K562 (cell line): ENCODE measurements at regions not wholly inside any gene's neighbourhood (a gene's known extent, or its start where the extent isn't known, plus 50 kb on each side); places are given as distances from the start of the nearest gene placed in this dataset.

Source experiments
- ATAC-seq: fragments of 200-7000 bp; cut with Tn5 transposase; 3 replicates; pipeline ENCODE4 v1.9.1; 2020; ENCODE audit warnings: moderate library complexity
- BruUV-seq: library from RNA; stranded (reverse); fragments of 400-500 nt; replicated peaks from 2 replicates; lab custom pipeline; 2021; lab: Mats Ljungman, UMichigan
- CTCF ChIA-PET: fragments of 300-600 bp; formaldehyde crosslinking; extraction: SDS; loops from one replicate; lab custom pipeline; 2021; ENCODE audit warnings: low intra/inter-chr PET ratio; lab: Yijun Ruan, JAX
- POLR2A ChIA-PET: fragments of 300-600, 350-650 bp; sonication (Branson Sonifier 250); formaldehyde crosslinking; extraction: SDS; loops from one replicate; lab custom pipeline; 2021; ENCODE audit warnings: antibody characterized with exemption, inconsistent platforms; lab: Yijun Ruan, JAX
- DNase-seq, 4 experiments: peaks; one replicate each; pipeline versions ENCODE4 v3.0.0 to v3.0.0-alpha.2; 2011 to 2018; ENCODE audit warnings: low spot score in 3 of 4, mixed read lengths in 3 of 4; ENCODE audit errors: extremely low read depth in 1 of 4
- FAIRE-seq: peaks from 2 replicates; lab custom pipeline; 2011; peaks lifted over from hg19 to GRCh38; lab: Jason Lieb, UNC
- H2AFZ ChIP-seq: 2 replicates; pipeline ENCODE4 v1.6.0; 2011; ENCODE audit warnings: low read depth, low read length, control low read depth, inconsistent platforms
- H3K27ac ChIP-seq: fragments of 200-600 bp; 3 replicates; pipeline ENCODE4 v1.8.0; 2011; ENCODE audit warnings: low read depth, mild to moderate bottlenecking, control low read depth, inconsistent platforms, low read length, moderate library complexity, mixed read lengths; ENCODE audit errors: extremely low read depth
- H3K27me3 ChIP-seq, 2 experiments: fragments of 300-600 bp in 1 of 2; 2 replicates in 1 of 2; 3 replicates in 1 of 2; pipeline versions ENCODE4 v1.6.0 to v1.8.0; 2011; ENCODE audit warnings: inconsistent platforms in 2 of 2, low read length in 2 of 2, mild to moderate bottlenecking in 1 of 2, mixed read lengths in 1 of 2, moderate library complexity in 1 of 2; ENCODE audit not compliant: control insufficient read depth in 2 of 2, insufficient read depth in 2 of 2
- H3K36me3 ChIP-seq: fragments of 300-600 bp; 3 replicates; pipeline ENCODE4 v1.8.0; 2011; ENCODE audit warnings: mild to moderate bottlenecking, low read length, inconsistent platforms; ENCODE audit not compliant: control insufficient read depth, insufficient read depth
- H3K4me1 ChIP-seq, 2 experiments: fragments of 200-600 bp in 1 of 2; replicated peaks in 1 of 2; 2 replicates in 1 of 2; 3 replicates in 1 of 2; pipeline versions ENCODE4 v1.5.1 to v1.8.0; 2011; ENCODE audit warnings: inconsistent platforms in 2 of 2, low read length in 2 of 2, mild to moderate bottlenecking in 1 of 2, mixed read lengths in 1 of 2, moderate library complexity in 1 of 2; ENCODE audit not compliant: control insufficient read depth in 2 of 2, insufficient read depth in 2 of 2
- H3K4me2 ChIP-seq: 2 replicates; pipeline ENCODE4 v1.6.1; 2011; ENCODE audit warnings: low read length, control low read depth, inconsistent platforms, mixed read lengths; ENCODE audit not compliant: insufficient read depth
- H3K4me3 ChIP-seq: fragments of 200-600 bp; sonication (generic), shearing (Covaris generic); 2 replicates; pipeline ENCODE4 v1.5.1; 2016; ENCODE audit warnings: control low read depth, inconsistent platforms
- H3K79me2 ChIP-seq: fragments of 200-600 bp; 3 replicates; pipeline ENCODE4 v1.8.0; 2011; ENCODE audit warnings: low read length, inconsistent platforms; ENCODE audit not compliant: control insufficient read depth, insufficient read depth
- H3K9ac ChIP-seq, 2 experiments: 2 replicates each; pipeline versions ENCODE4 v1.6.0 to v1.6.1; 2011; ENCODE audit warnings: low read depth in 2 of 2, low read length in 2 of 2, control low read depth in 1 of 2, inconsistent platforms in 1 of 2, mild to moderate bottlenecking in 1 of 2, mixed read lengths in 1 of 2; ENCODE audit not compliant: insufficient read depth in 1 of 2
- H3K9me1 ChIP-seq: one replicate; pipeline ENCODE4 v1.6.0; 2011; ENCODE audit warnings: inconsistent platforms, mild to moderate bottlenecking, low read length, moderate library complexity; ENCODE audit not compliant: control insufficient read depth, insufficient read depth
- H3K9me3 ChIP-seq: replicated peaks from 2 replicates; pipeline ENCODE4 v1.5.1; 2011; ENCODE audit warnings: low read depth, low read length, inconsistent platforms; ENCODE audit not compliant: control insufficient read depth, insufficient read depth
- H4K20me1 ChIP-seq: replicated peaks from 2 replicates; pipeline ENCODE4 v1.6.1; 2011; ENCODE audit warnings: low read length, inconsistent platforms, mixed read lengths; ENCODE audit not compliant: control insufficient read depth, insufficient read depth
- CEBPG ChIP-seq, 3 experiments: fragments of 200-800 bp in 1 of 3; sonication (Bioruptor generic) in 1 of 3; sonication (generic) in 1 of 3; formaldehyde crosslinking in 1 of 3; IDR thresholded peaks in 2 of 3; conservative IDR thresholded peaks in 1 of 3; 2 replicates each; pipeline versions ENCODE4 v1.6.1 to v1.8.0; 2016 to 2022; ENCODE audit warnings: missing compliant biosample characterization in 2 of 3, missing genetic modification characterization in 2 of 3, mild to moderate bottlenecking in 1 of 3, missing genetic modification reagents in 1 of 3
- FOXJ3 ChIP-seq: sonication (generic); formaldehyde crosslinking; IDR thresholded peaks from 2 replicates; pipeline ENCODE4 v1.4.0; 2020; ENCODE audit warnings: mild to moderate bottlenecking, missing genetic modification reagents
- MBD1 ChIP-seq: fragments of 250-450 bp; sonication (Bioruptor Pico); IDR thresholded peaks from 2 replicates; pipeline ENCODE4 v1.8.0; 2022; ENCODE audit warnings: inconsistent platforms
- MECOM ChIP-seq: fragments of 250-450 bp; sonication (Bioruptor Pico); IDR thresholded peaks from 2 replicates; pipeline ENCODE4 v1.8.0; 2022; ENCODE audit warnings: inconsistent platforms
- RNF219 ChIP-seq: fragments of 250-450 bp; sonication (Bioruptor Pico); IDR thresholded peaks from 2 replicates; pipeline ENCODE4 v1.5.0; 2022; ENCODE audit warnings: mild to moderate bottlenecking
- TRIM28 ChIP-seq: fragments of 450-650 bp; IDR thresholded peaks from 2 replicates; pipeline ENCODE4 v1.6.1; 2017
- ZNF512 ChIP-seq: IDR thresholded peaks from 2 replicates; pipeline ENCODE4 v1.6.1; 2016; ENCODE audit warnings: missing genetic modification characterization, missing compliant biosample characterization
- ZNF695 ChIP-seq: fragments of 450-650 bp; formaldehyde crosslinking; IDR thresholded peaks from 2 replicates; pipeline ENCODE4 v1.4.0; 2020; ENCODE audit warnings: mild to moderate bottlenecking, moderate library complexity
- WGBS: fragments of 100-300 bp; shearing (Covaris generic); methylation state at CpG from one replicate; pipeline ENCODE4 v1.1.6; 2016; ENCODE audit warnings: low coverage, mixed read lengths; ENCODE audit not compliant: insufficient coverage; ENCODE audit errors: missing lambda C conversion rate; 5-methylcytosine and 5-hydroxymethylcytosine counted together
- in situ Hi-C: fragments of 300-500 bp; cut with MboI; formaldehyde crosslinking; loops from 4 replicates; pipeline ENCODE4 v1.15.0; 2018; ENCODE audit warnings: inconsistent platforms, mixed read lengths
- intact Hi-C: fragments of 100-400 bp; cut with micrococcal nuclease; formaldehyde crosslinking; loops from 2 replicates; pipeline ENCODE4 v1.14.2; 2022

GRCh38 chr9:107870927-107871680 lies 381.5 kb upstream of the KLF4 start:
- no peak overlapping the region for H3K4me2 ChIP-seq
- CTCF ChIA-PET, result no interaction called here

More at GRCh38 chr9:107870927-107871680, 381.5 kb upstream of the KLF4 start:
- intact Hi-C loops (loop anchor here (10.0 kb wide), 1 partner anchor 386 kb away; the partner anchor contains the start of gene KLF4), in situ Hi-C loops (no loop called here)
- no peak overlapping the region for H3K9ac ChIP-seq
- H3K9me1 ChIP-seq, result no peaks in the 10 kb centered on the region
- peaks cover 17 to 18% of the 10 kb centered on the region in 2 experiments; a peak in 4 of 5 replicates for H3K27me3 ChIP-seq
- no TSS peak for BruUV-seq
- H3K4me3 ChIP-seq, result no peak overlapping the region
- WGBS, result 0% methylated on average over 3 of the region's 3 CpGs
- no peaks in the 10 kb centered on the region for H3K79me2 ChIP-seq
- H3K27ac ChIP-seq, result no peak overlapping the region
- H3K36me3 ChIP-seq, result no peaks in the 10 kb centered on the region
- no peaks in the 10 kb centered on the region for H3K4me1 ChIP-seq
- H4K20me1 ChIP-seq, result no peaks in the 10 kb centered on the region
- FAIRE-seq (no peak), ATAC-seq (no peak), DNase-seq (no peak)
- H3K9me3 ChIP-seq, result no peaks in the 10 kb centered on the region
- no peak overlapping the region for H2AFZ ChIP-seq
- POLR2A ChIA-PET, result no interaction called here
- TF ChIP-seq FOXJ3 (CRISPR knock-in tag) (no peak), MBD1 (no peak), ZNF512 (peak; percentile 80), ZNF695 (CRISPR knock-in tag) (no peak), TRIM28 (no peak), CEBPG (CRISPR knock-in tag; IDR thresholded peaks at IDR 0.05) (no peak), CEBPG (tag; conservative IDR thresholded peaks at IDR 0.05 in 1 of 2, IDR thresholded peaks at IDR 0.05 in 1 of 2) (peak in 1 of 2 experiments; percentile 26; a peak in 1 of 4 replicates), RNF219 (CRISPR knock-in tag) (no peak), MECOM (CRISPR knock-in tag) (no peak)
